GM19043 (cell line): ENCODE measurements at regions not wholly inside any gene's neighbourhood (a gene's known extent, or its start where the extent isn't known, plus 50 kb on each side); places are given as distances from the start of the nearest gene placed in this dataset.
"Not testable (repeated sequence)": the region's sequence is repeated elsewhere in the genome, so short reads cannot be mapped to it uniquely, and the experiment has no call there.

ENCODE experiments used
- ATAC-seq: cut with Tn5 transposase; IDR thresholded peaks from one replicate; pipeline ENCODE4 v1.9.1; 2021; ENCODE audit warnings: low read depth; ENCODE audit not compliant: unreplicated experiment

GRCh38 chr7:19390795-19391194 lies 245.6 kb upstream of the FERD3L start:
- no peak for ATAC-seq

- ATAC-seq: no peak
These were observed 236.1 kb upstream of the FERD3L start for GRCh38 chr7:19381321-19381720.

GRCh38 chr7:19378345-19378714 lies 233.1 kb upstream of the FERD3L start:
- ATAC-seq: no peak

- no peak for ATAC-seq
These were observed 232.6 kb upstream of the FERD3L start for GRCh38 chr7:19377611-19378344.

- no peak for ATAC-seq
These were observed 231.3 kb upstream of the FERD3L start for GRCh38 chr7:19376538-19376937.

- ATAC-seq: no peak
These were observed 230.8 kb upstream of the FERD3L start for GRCh38 chr7:19375976-19376375.

GRCh38 chr7:19373334-19373733 lies 228.1 kb upstream of the FERD3L start:
- ATAC-seq: no peak

GRCh38 chr7:19369806-19370205 lies 224.6 kb upstream of the FERD3L start:
- no peak for ATAC-seq

GRCh38 chr7:19369182-19369581 lies 224.0 kb upstream of the FERD3L start:
- ATAC-seq: no peak

- no peak for ATAC-seq
These were observed 223.3 kb upstream of the FERD3L start for GRCh38 chr7:19368491-19368925.

GRCh38 chr7:19364950-19365349 lies 219.7 kb upstream of the FERD3L start:
- ATAC-seq: no peak

- no peak for ATAC-seq
These were observed 216.9 kb upstream of the FERD3L start for GRCh38 chr7:19362099-19362498.

- no peak for ATAC-seq
These were observed 208.0 kb upstream of the FERD3L start for GRCh38 chr7:19353180-19353579.

- ATAC-seq: no peak
These were observed 207.1 kb upstream of the FERD3L start for GRCh38 chr7:19352305-19352695.

GRCh38 chr7:19351341-19352304 lies 206.4 kb upstream of the FERD3L start:
- ATAC-seq: no peak

- no peak for ATAC-seq
These were observed 194.3 kb upstream of the FERD3L start for GRCh38 chr7:19339512-19339911.

GRCh38 chr7:19338512-19338911 lies 193.3 kb upstream of the FERD3L start:
- not testable (repeated sequence) for ATAC-seq

- ATAC-seq: no peak
These were observed 191.7 kb upstream of the FERD3L start for GRCh38 chr7:19336836-19337383.

- no peak for ATAC-seq
These were observed 188.5 kb upstream of the FERD3L start for GRCh38 chr7:19333706-19334105.

- no peak for ATAC-seq
These were observed 181.8 kb upstream of the FERD3L start for GRCh38 chr7:19327018-19327417.

- ATAC-seq: no peak
These were observed 176.8 kb upstream of the FERD3L start for GRCh38 chr7:19322002-19322401.
